ENCODE measurements at regions not wholly inside any gene's neighbourhood (a gene's known extent, or its start where the extent isn't known, plus 50 kb on each side); places are given as distances from the start of the nearest gene placed in this dataset.
"Not testable (repeated sequence)": the region's sequence is repeated elsewhere in the genome, so short reads cannot be mapped to it uniquely, and the experiment has no call there.

DNA sequence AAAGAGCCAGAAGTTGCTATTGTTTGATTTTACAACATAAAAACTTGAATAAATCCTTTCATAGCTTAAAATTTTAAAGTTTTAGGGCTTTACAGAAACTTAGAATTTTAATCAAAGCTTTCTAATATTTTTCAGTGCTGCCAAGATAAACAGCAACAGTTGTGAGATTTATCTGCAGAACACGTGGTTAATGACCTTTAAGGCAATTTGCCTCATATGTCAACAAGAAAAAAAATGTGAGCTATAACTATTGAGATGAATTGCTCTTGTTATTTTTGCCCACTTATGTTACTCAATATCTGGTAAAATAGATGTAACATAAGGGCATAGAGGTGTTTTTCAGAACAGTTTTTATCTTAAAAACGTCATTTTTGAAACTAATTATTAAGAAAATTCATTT is 96.7 kb upstream of the NECTIN3 start:
- no peak for DNase-seq

GRCh38 chr3:110984456-110985250 is 87.0 kb upstream of the NECTIN3 start:
- DNase-seq = no peak

GRCh38 chr3:110989446-110989845 is 82.2 kb upstream of the NECTIN3 start:
- DNase-seq = no peak

- DNase-seq = no peak
Measured at GRCh38 chr3:110995461-110996231, 76.0 kb upstream of the NECTIN3 start.

GRCh38 chr3:110998766-110999165 is 72.8 kb upstream of the NECTIN3 start:
- DNase-seq = not testable (repeated sequence)

DNA sequence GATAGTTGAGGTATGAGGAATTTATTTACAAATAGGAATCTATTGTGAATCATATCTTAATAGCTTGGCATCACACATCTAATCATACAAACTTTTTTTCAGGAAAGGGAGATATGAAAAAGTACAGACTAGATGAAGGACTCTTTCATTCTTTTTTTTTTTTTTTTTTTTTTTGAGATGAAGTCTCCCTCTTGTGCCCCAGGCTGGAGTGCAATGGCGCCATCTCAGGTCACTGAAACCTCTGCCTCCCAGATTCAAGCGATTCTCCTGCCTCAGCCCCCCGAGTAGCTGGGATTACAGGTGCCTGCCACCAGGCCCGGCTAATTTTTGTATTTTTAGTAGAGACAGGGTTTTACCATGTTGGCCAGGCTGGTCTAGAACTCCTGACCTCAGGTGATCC is 65.1 kb upstream of the NECTIN3 start:
- DNase-seq = not testable (repeated sequence)

- DNase-seq = no peak
Measured at GRCh38 chr3:111012388-111013248, 59.0 kb upstream of the NECTIN3 start.

All from NCI-H1436 treated with DMSO at 0.1 percent for 48 hours (cell line).